Testis (tissue), 2 donors: ENCODE measurements at regions not wholly inside any gene's neighbourhood (a gene's known extent, or its start where the extent isn't known, plus 50 kb on each side); places are given as distances from the start of the nearest gene placed in this dataset.

Experiments used
- POLR2A ChIP-seq: fragments of 450-650 bp; IDR thresholded peaks from one replicate; pipeline ENCODE4 v1.6.1; 2017; ENCODE audit warnings: antibody characterized with exemption, mild to moderate bottlenecking, moderate library complexity
- TF ChIP-seq, protein P1 (sequence below), 3 experiments: fragments of 450-650 bp in 2 of 3; fragments of 200-600 bp in 1 of 3; sonication (generic) in 1 of 3; IDR thresholded peaks; one replicate each; pipeline ENCODE4 v1.5.1; 2016 to 2019; ENCODE audit warnings: antibody characterized with exemption in 3 of 3, mild to moderate bottlenecking in 2 of 3, moderate library complexity in 1 of 3

DNA sequence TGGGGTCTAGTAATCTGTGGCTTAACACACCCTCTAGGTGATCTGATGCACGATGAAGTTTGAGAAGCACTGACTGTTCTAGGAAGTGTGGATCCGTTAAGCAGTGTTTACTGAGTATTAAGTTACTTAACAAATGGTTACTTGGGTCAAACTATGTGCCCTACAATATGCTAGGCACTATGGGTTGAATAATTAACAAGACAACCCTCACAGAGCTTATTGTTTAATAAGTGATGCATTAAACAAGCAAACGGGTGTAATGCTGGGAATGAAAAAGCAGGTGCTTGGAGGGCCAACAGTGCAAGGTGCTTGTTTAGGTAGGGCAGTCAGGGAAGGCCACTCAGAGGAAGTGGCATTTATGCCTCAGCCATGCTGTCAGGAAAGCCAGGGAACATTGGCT, 378.0 kb upstream of the PODXL start:
- TF ChIP-seq, protein P1, sequence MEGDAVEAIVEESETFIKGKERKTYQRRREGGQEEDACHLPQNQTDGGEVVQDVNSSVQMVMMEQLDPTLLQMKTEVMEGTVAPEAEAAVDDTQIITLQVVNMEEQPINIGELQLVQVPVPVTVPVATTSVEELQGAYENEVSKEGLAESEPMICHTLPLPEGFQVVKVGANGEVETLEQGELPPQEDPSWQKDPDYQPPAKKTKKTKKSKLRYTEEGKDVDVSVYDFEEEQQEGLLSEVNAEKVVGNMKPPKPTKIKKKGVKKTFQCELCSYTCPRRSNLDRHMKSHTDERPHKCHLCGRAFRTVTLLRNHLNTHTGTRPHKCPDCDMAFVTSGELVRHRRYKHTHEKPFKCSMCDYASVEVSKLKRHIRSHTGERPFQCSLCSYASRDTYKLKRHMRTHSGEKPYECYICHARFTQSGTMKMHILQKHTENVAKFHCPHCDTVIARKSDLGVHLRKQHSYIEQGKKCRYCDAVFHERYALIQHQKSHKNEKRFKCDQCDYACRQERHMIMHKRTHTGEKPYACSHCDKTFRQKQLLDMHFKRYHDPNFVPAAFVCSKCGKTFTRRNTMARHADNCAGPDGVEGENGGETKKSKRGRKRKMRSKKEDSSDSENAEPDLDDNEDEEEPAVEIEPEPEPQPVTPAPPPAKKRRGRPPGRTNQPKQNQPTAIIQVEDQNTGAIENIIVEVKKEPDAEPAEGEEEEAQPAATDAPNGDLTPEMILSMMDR (IDR thresholded peaks at IDR 0.05): no peak
- TF ChIP-seq POLR2A: no peak
